GM19372 (cell line): ENCODE measurements at regions not wholly inside any gene's neighbourhood (a gene's known extent, or its start where the extent isn't known, plus 50 kb on each side); places are given as distances from the start of the nearest gene placed in this dataset.
"Not testable (repeated sequence)": the region's sequence is repeated elsewhere in the genome, so short reads cannot be mapped to it uniquely, and the experiment has no call there.

ENCODE experiments used
- ATAC-seq: cut with Tn5 transposase; IDR thresholded peaks from one replicate; pipeline ENCODE4 v1.9.1; 2021; ENCODE audit warnings: mild to moderate bottlenecking, low read depth, moderate library complexity; ENCODE audit not compliant: unreplicated experiment

- ATAC-seq = no peak
These were observed 462.2 kb downstream of the ZPLD1 start for GRCh38 chr3:102896851-102897621.

- no peak for ATAC-seq
These were observed 469.8 kb downstream of the ZPLD1 start for GRCh38 chr3:102904629-102905028.

- ATAC-seq = no peak
These were observed 471.0 kb downstream of the ZPLD1 start for GRCh38 chr3:102905811-102906210.

GRCh38 chr3:102906818-102907217 lies 472.0 kb downstream of the ZPLD1 start:
- ATAC-seq = no peak

- no peak for ATAC-seq
These were observed 475.1 kb downstream of the ZPLD1 start for GRCh38 chr3:102909904-102910303.

GRCh38 chr3:102916532-102916931 lies 481.7 kb downstream of the ZPLD1 start:
- ATAC-seq = no peak

- no peak for ATAC-seq
These were observed 491.8 kb downstream of the ZPLD1 start for GRCh38 chr3:102926618-102927017.

- no peak for ATAC-seq
These were observed 498.6 kb downstream of the ZPLD1 start for GRCh38 chr3:102933377-102933776.

GRCh38 chr3:102936511-102937045 lies 501.8 kb downstream of the ZPLD1 start:
- ATAC-seq = no peak

- no peak for ATAC-seq
These were observed 507.0 kb downstream of the ZPLD1 start for GRCh38 chr3:102941786-102942185.

GRCh38 chr3:102946445-102946844 lies 511.6 kb downstream of the ZPLD1 start:
- not testable (repeated sequence) for ATAC-seq

GRCh38 chr3:102972350-102972749 lies 537.5 kb downstream of the ZPLD1 start:
- ATAC-seq = no peak

- ATAC-seq = no peak
These were observed 539.5 kb downstream of the ZPLD1 start for GRCh38 chr3:102974333-102974732.

GRCh38 chr3:102979191-102979590 lies 544.4 kb downstream of the ZPLD1 start:
- no peak for ATAC-seq

GRCh38 chr3:102979682-102980354 lies 545.0 kb downstream of the ZPLD1 start:
- ATAC-seq = no peak

- ATAC-seq = no peak
These were observed 545.5 kb downstream of the ZPLD1 start for GRCh38 chr3:102980355-102980696.

- ATAC-seq = no peak
These were observed 567.8 kb downstream of the ZPLD1 start for GRCh38 chr3:103002425-103003176.

- ATAC-seq = no peak
These were observed 571.8 kb downstream of the ZPLD1 start for GRCh38 chr3:103006526-103007183.

- no peak for ATAC-seq
These were observed 574.8 kb downstream of the ZPLD1 start for GRCh38 chr3:103009609-103010008.

- no peak for ATAC-seq
These were observed 591.1 kb downstream of the ZPLD1 start for GRCh38 chr3:103025880-103026279.

- ATAC-seq = no peak
These were observed 599.0 kb downstream of the ZPLD1 start for GRCh38 chr3:103033841-103034240.
